Esophagus squamous epithelium (tissue), 5 donors: ENCODE measurements at regions not wholly inside any gene's neighbourhood (a gene's known extent, or its start where the extent isn't known, plus 50 kb on each side); places are given as distances from the start of the nearest gene placed in this dataset.

Experiments used
- DNase-seq: peaks from one replicate; lab custom pipeline; 2025; lab: John Stamatoyannopoulos, UW
- H3K27ac ChIP-seq, 4 donors: fragments of 200-600 bp; sonication (generic); one replicate each; pipeline ENCODE4 v1.5.1; 2016 to 2019; ENCODE audit warnings: mild to moderate bottlenecking in 1 of 4
- H3K27me3 ChIP-seq, 4 donors: fragments of 200-600 bp; sonication (generic); 1 replicate in 3 of 4; 2 replicates in 1 of 4; pipeline versions ENCODE4 v1.5.1 to v1.6.0; 2017 to 2021; ENCODE audit warnings: antibody characterized with exemption in 1 of 4
- H3K36me3 ChIP-seq, 3 donors: fragments of 200-600 bp; sonication (generic); one replicate each; pipeline ENCODE4 v1.5.1; 2016 to 2019
- H3K4me1 ChIP-seq, 3 donors: fragments of 200-600 bp; sonication (generic); one replicate each; pipeline ENCODE4 v1.5.1; 2017 to 2019
- H3K4me3 ChIP-seq, 4 donors: fragments of 200-600 bp; sonication (generic); 1 replicate in 3 of 4; 2 replicates in 1 of 4; pipeline ENCODE4 v1.5.1; 2016 to 2019; ENCODE audit warnings: mild to moderate bottlenecking in 2 of 4, moderate library complexity in 1 of 4
- H3K9me3 ChIP-seq, 3 donors: fragments of 200-600 bp; sonication (generic); one replicate each; pipeline ENCODE4 v1.5.1; 2016 to 2019
- CTCF ChIP-seq, 6 experiments: fragments of 450-650 bp in 4 of 6; fragments of 200-600 bp in 2 of 6; sonication (generic) in 2 of 6; IDR thresholded peaks; one replicate each; pipeline ENCODE4 v1.5.1; 2016 to 2019; ENCODE audit warnings: antibody characterized with exemption in 6 of 6, mild to moderate bottlenecking in 4 of 6, moderate library complexity in 4 of 6
- POLR2A ChIP-seq, 4 donors: fragments of 450-650 bp; IDR thresholded peaks; one replicate each; pipeline ENCODE4 v1.6.1; 2017; ENCODE audit warnings: antibody characterized with exemption in 4 of 4, mild to moderate bottlenecking in 4 of 4, moderate library complexity in 3 of 4
- WGBS, 2 donors: methylation state at CpG; one replicate each; pipeline ENCODE4 v1.1.5; 2018; 5-methylcytosine and 5-hydroxymethylcytosine counted together
- intact Hi-C: fragments of 100-400 bp; cut with DNase I; formaldehyde crosslinking; loops from one replicate; pipeline ENCODE4 v1.15.0; 2022
- donor health status: DM: yes; HTN: yes; CAD: no.

- no peak for DNase-seq
- H3K27ac ChIP-seq = no peak overlapping the region
- no peak overlapping the region for H3K4me3 ChIP-seq
- TF ChIP-seq POLR2A (IDR thresholded peaks at IDR 0.05) (no peak), CTCF (IDR thresholded peaks at IDR 0.05) (no peak)
- intact Hi-C loops = no loop called here
- H3K4me1 ChIP-seq = peaks cover 0 to 7% (median 0%) of the 10 kb centered on the region in 3 donors
- no peaks in the 10 kb centered on the region for H3K27me3 ChIP-seq
- H3K9me3 ChIP-seq = no peaks in the 10 kb centered on the region
- 23 to 54% methylated on average over 1 to 2 of the region's 2 CpGs for whole genome bisulfite sequencing, 2 donors
- no peaks in the 10 kb centered on the region for H3K36me3 ChIP-seq
Observed at GRCh38 chr1:221074332-221074731, 195.1 kb downstream of the HLX start.

- WGBS, 2 donors = 50 to 51% methylated on average over 3 of the region's 3 CpGs
- intact Hi-C loops = no loop called here
- H3K27ac ChIP-seq = no peak overlapping the region
- no peaks in the 10 kb centered on the region for H3K36me3 ChIP-seq
- no peaks in the 10 kb centered on the region for H3K9me3 ChIP-seq
- H3K4me3 ChIP-seq = no peak overlapping the region
- H3K4me1 ChIP-seq = peaks cover 0 to 7% (median 0%) of the 10 kb centered on the region in 3 donors
- H3K27me3 ChIP-seq = no peaks in the 10 kb centered on the region
- no peak for DNase-seq
- TF ChIP-seq POLR2A (IDR thresholded peaks at IDR 0.05) (no peak), CTCF (IDR thresholded peaks at IDR 0.05) (no peak)
Observed at GRCh38 chr1:221075911-221076310, 196.7 kb downstream of the HLX start.

GRCh38 chr1:221076391-221076811 is 197.2 kb downstream of the HLX start:
- H3K4me3 ChIP-seq = no peak overlapping the region
- H3K27me3 ChIP-seq = no peaks in the 10 kb centered on the region
- DNase-seq = no peak
- intact Hi-C loops = no loop called here
- H3K27ac ChIP-seq = no peak overlapping the region
- peaks cover 0 to 7% (median 0%) of the 10 kb centered on the region in 3 donors for H3K4me1 ChIP-seq
- H3K36me3 ChIP-seq = no peaks in the 10 kb centered on the region
- TF ChIP-seq CTCF (IDR thresholded peaks at IDR 0.05) = no peak
- 42 to 70% methylated on average over 2 to 3 of the region's 3 CpGs for WGBS, 2 donors
- no peaks in the 10 kb centered on the region for H3K9me3 ChIP-seq

GRCh38 chr1:221078260-221078965 is 199.2 kb downstream of the HLX start:
- WGBS, 2 donors = 75 to 81% methylated on average over 1 of the region's 1 CpG
- no peaks in the 10 kb centered on the region for H3K36me3 ChIP-seq
- no peak overlapping the region for H3K4me3 ChIP-seq
- H3K9me3 ChIP-seq = no peaks in the 10 kb centered on the region
- DNase-seq = no peak
- TF ChIP-seq CTCF (IDR thresholded peaks at IDR 0.05) = no peak
- no peak for TF ChIP-seq POLR2A (IDR thresholded peaks at IDR 0.05)
- intact Hi-C loops = no loop called here
- H3K27ac ChIP-seq = no peak overlapping the region
- H3K4me1 ChIP-seq = peaks cover 0 to 7% (median 0%) of the 10 kb centered on the region in 3 donors
- no peaks in the 10 kb centered on the region for H3K27me3 ChIP-seq

GRCh38 chr1:221083902-221084301 is 204.7 kb downstream of the HLX start:
- no peak for TF ChIP-seq CTCF (IDR thresholded peaks at IDR 0.05)
- no peak for TF ChIP-seq POLR2A (IDR thresholded peaks at IDR 0.05)
- no peaks in the 10 kb centered on the region for H3K9me3 ChIP-seq
- H3K4me3 ChIP-seq = no peak overlapping the region
- H3K27ac ChIP-seq = no peak overlapping the region
- peaks cover 4 to 13% (median 7%) of the 10 kb centered on the region in 3 donors for H3K4me1 ChIP-seq
- H3K36me3 ChIP-seq = no peaks in the 10 kb centered on the region
- intact Hi-C loops = no loop called here
- WGBS, 2 donors = 67 to 70% methylated on average over 1 of the region's 1 CpG
- no peak for DNase-seq
- no peaks in the 10 kb centered on the region for H3K27me3 ChIP-seq
